GM12878 (cell line): ENCODE measurements at regions not wholly inside any gene's neighbourhood (a gene's known extent, or its start where the extent isn't known, plus 50 kb on each side); places are given as distances from the start of the nearest gene placed in this dataset.

Experiments used
- ELK1 ChIP-seq: IDR thresholded peaks from 2 replicates; pipeline ENCODE4 v1.6.1; 2012; ENCODE audit warnings: low read depth, low read length, improper control_type of control experiment
- EP300 ChIP-seq, 2 experiments: fragments of 150-350 bp in 1 of 2; IDR thresholded peaks; 2 replicates each; pipeline ENCODE4 v1.6.1; 2011 to 2012; ENCODE audit warnings: low read depth in 2 of 2, low read length in 2 of 2, borderline replicate concordance in 1 of 2, improper control_type of control experiment in 1 of 2, inconsistent platforms in 1 of 2; ENCODE audit not compliant: control insufficient read depth in 1 of 2
- ESRRA ChIP-seq: IDR thresholded peaks from 2 replicates; pipeline ENCODE4 v1.6.1; 2012; ENCODE audit warnings: mild to moderate bottlenecking, low read length, improper control_type of control experiment
- EZH2 ChIP-seq: IDR thresholded peaks from 2 replicates; pipeline ENCODE4 v1.6.1; 2012; ENCODE audit warnings: low read depth, mild to moderate bottlenecking, control low read depth, inconsistent platforms, low read length, borderline replicate concordance; ENCODE audit not compliant: control insufficient read depth
- IRF3 ChIP-seq: fragments of 450-650 bp; IDR thresholded peaks from 2 replicates; pipeline ENCODE4 v1.6.1; 2014; ENCODE audit warnings: mild to moderate bottlenecking
- NR2C2 ChIP-seq: IDR thresholded peaks from 2 replicates; pipeline ENCODE4 v1.6.1; 2011; ENCODE audit warnings: borderline replicate concordance, low read depth; ENCODE audit not compliant: control insufficient read depth, insufficient read length
- TCF7 ChIP-seq: IDR thresholded peaks from 2 replicates; pipeline ENCODE4 v1.6.1; 2014; ENCODE audit warnings: antibody characterized with exemption, borderline replicate concordance
- YBX1 ChIP-seq: fragments of 450-650 bp; IDR thresholded peaks from 2 replicates; pipeline ENCODE4 v1.6.1; 2016; ENCODE audit warnings: antibody characterized with exemption

GRCh38 chr17:62868723-62869122 is 60.6 kb upstream of the MARCHF10 start:
- TF ChIP-seq EZH2 (no peak), IRF3 (no peak), EP300 (IDR thresholded peaks at IDR 0.05; ENCODE audit: borderline replicate concordance in 1 of 2, control insufficient read depth in 1 of 2, low read depth in 2 of 2, low read length in 2 of 2) (no peak), YBX1 (no peak), ELK1 (no peak), NR2C2 (no peak), ESRRA (no peak), TCF7 (no peak)
